ENCODE measurements at regions not wholly inside any gene's neighbourhood (a gene's known extent, or its start where the extent isn't known, plus 50 kb on each side); places are given as distances from the start of the nearest gene placed in this dataset.

DNA sequence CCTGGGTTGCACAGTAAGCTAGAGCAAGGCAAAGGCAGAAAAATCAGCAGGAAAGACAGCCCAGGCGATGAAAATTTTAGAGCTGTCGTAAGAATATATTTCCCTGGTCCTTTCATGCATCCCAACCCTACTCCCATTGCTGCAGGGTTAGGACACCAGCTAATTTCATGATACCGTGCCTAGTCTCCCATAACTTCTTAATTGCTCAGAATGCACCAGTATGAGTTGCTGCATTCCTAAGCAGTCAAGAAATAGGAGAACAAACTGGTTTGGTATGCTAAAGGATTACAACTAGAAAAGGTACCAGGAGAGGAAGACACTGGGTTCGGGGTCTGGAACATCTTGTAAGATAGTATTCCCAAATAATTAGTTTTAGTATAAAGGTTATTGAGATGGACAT lies 269.4 kb upstream of the NRXN1 start:
- H3K27ac ChIP-seq = no peak overlapping the region
- H3K4me3 ChIP-seq = no peak overlapping the region
- no peak overlapping the region for H2AFZ ChIP-seq
- H3K79me2 ChIP-seq (ENCODE audit: low read depth) = no peaks in the 10 kb centered on the region
- no peaks in the 10 kb centered on the region for H3K36me3 ChIP-seq (ENCODE audit: low read depth)
- DNase-seq = no peak
- no peaks in the 10 kb centered on the region for H3K9me3 ChIP-seq (ENCODE audit: insufficient read depth, low read depth)
- H3K9me2 ChIP-seq (ENCODE audit: insufficient read depth) = no peaks in the 10 kb centered on the region; the same call in 1 of the 2 replicates
- CTCF ChIA-PET = no interaction called here
- H3F3A ChIP-seq (ENCODE audit: insufficient read depth, low read depth) = no peaks in the 10 kb centered on the region
- no peak for TF ChIP-seq EZH2 (IDR thresholded peaks at IDR 0.05; ENCODE audit: low read depth)
- TF ChIP-seq, protein P1, sequence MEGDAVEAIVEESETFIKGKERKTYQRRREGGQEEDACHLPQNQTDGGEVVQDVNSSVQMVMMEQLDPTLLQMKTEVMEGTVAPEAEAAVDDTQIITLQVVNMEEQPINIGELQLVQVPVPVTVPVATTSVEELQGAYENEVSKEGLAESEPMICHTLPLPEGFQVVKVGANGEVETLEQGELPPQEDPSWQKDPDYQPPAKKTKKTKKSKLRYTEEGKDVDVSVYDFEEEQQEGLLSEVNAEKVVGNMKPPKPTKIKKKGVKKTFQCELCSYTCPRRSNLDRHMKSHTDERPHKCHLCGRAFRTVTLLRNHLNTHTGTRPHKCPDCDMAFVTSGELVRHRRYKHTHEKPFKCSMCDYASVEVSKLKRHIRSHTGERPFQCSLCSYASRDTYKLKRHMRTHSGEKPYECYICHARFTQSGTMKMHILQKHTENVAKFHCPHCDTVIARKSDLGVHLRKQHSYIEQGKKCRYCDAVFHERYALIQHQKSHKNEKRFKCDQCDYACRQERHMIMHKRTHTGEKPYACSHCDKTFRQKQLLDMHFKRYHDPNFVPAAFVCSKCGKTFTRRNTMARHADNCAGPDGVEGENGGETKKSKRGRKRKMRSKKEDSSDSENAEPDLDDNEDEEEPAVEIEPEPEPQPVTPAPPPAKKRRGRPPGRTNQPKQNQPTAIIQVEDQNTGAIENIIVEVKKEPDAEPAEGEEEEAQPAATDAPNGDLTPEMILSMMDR (conservative IDR thresholded peaks at IDR 0.05) = no peak
- no peaks in the 10 kb centered on the region for H3K4me1 ChIP-seq (replicated peaks; ENCODE audit: insufficient read depth)
- intact Hi-C loops (cut with micrococcal nuclease; ENCODE audit: unreplicated experiment) = no loop called here
- no peak overlapping the region for H3K4me2 ChIP-seq
- no peaks in the 10 kb centered on the region for H3K27me3 ChIP-seq (ENCODE audit: insufficient read depth, low read depth)
- POLR2A ChIA-PET (ENCODE audit: unreplicated experiment) = no interaction called here
- H4K20me1 ChIP-seq (ENCODE audit: insufficient read depth) = no peaks in the 10 kb centered on the region
- no TSS peak for BruUV-seq (replicated peaks)

DNA sequence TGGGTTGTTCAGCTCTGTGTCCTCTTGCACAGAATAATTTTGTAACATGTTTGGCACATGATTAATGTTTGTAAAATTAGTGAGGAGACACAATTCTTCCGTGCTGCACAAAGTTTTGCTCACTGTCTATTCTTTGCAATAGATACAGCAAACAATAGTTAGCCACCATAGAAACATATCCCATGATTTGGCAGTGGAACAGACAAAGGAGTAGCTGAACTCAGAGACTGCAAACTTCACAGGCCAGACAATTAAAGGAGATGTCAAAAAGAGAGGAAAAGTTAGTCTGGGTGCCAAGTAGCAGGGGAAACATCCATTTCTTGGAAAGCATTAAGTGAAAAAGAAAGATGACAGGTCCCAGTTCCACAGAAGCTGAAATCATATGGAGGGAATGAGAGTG lies 267.4 kb upstream of the NRXN1 start:
- H3K4me2 ChIP-seq = no peak overlapping the region
- no peaks in the 10 kb centered on the region; the same call in 1 of the 2 replicates for H3K9me2 ChIP-seq (ENCODE audit: insufficient read depth)
- H3K4me3 ChIP-seq = no peak overlapping the region
- no peak overlapping the region for H3K27ac ChIP-seq
- H3K79me2 ChIP-seq (ENCODE audit: low read depth) = no peaks in the 10 kb centered on the region
- no peaks in the 10 kb centered on the region for H3K9me3 ChIP-seq (ENCODE audit: insufficient read depth, low read depth)
- POLR2A ChIA-PET (ENCODE audit: unreplicated experiment) = no interaction called here
- intact Hi-C loops (cut with micrococcal nuclease; ENCODE audit: unreplicated experiment) = no loop called here
- no peaks in the 10 kb centered on the region for H3K27me3 ChIP-seq (ENCODE audit: insufficient read depth, low read depth)
- H3K4me1 ChIP-seq (replicated peaks; ENCODE audit: insufficient read depth) = no peaks in the 10 kb centered on the region
- CTCF ChIA-PET = no interaction called here
- no peaks in the 10 kb centered on the region for H3K36me3 ChIP-seq (ENCODE audit: low read depth)
- no peaks in the 10 kb centered on the region for H4K20me1 ChIP-seq (ENCODE audit: insufficient read depth)
- no peak overlapping the region for H2AFZ ChIP-seq
- no TSS peak for BruUV-seq (replicated peaks)
- DNase-seq = no peak
- H3F3A ChIP-seq (ENCODE audit: insufficient read depth, low read depth) = no peaks in the 10 kb centered on the region
- TF ChIP-seq, protein P1 (conservative IDR thresholded peaks at IDR 0.05) = no peak
- TF ChIP-seq EZH2 (IDR thresholded peaks at IDR 0.05; ENCODE audit: low read depth) = no peak

DNA sequence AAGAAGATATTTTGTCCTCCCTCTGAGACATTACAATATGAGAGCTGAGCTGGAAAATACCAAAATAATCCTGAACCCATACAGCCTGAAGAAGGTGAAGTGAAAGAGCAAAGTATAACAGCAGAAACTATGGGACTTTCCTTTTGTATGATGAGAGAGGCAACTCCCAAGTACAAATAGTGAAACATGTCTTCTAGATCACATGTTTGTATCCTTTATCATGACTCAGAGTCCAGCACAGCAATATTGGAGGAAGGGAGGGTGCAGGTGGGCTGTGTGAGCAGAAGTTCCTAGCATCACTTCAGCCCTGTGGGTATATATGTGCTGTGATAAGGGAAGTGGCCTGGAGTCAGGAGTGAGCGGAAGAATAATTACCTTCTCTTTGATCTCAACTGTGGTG lies 265.6 kb upstream of the NRXN1 start:
- Histone ChIP-seq H3K9me3 (ENCODE audit: insufficient read depth, low read depth) (no peaks in the 10 kb centered on the region), H3K27ac (no peak overlapping the region), H3K9me2 (ENCODE audit: insufficient read depth) (no peaks in the 10 kb centered on the region), H3K36me3 (ENCODE audit: low read depth) (no peaks in the 10 kb centered on the region), H2AFZ (no peak overlapping the region), H3K4me3 (no peak overlapping the region), H3K4me2 (no peak overlapping the region), H4K20me1 (ENCODE audit: insufficient read depth) (no peaks in the 10 kb centered on the region), H3K4me1 (replicated peaks; ENCODE audit: insufficient read depth) (no peaks in the 10 kb centered on the region), H3K27me3 (ENCODE audit: insufficient read depth, low read depth) (no peaks in the 10 kb centered on the region), H3F3A (ENCODE audit: insufficient read depth, low read depth) (no peaks in the 10 kb centered on the region), H3K79me2 (ENCODE audit: low read depth) (no peaks in the 10 kb centered on the region)
- POLR2A ChIA-PET (ENCODE audit: unreplicated experiment) = no interaction called here
- TF ChIP-seq, protein P1 (conservative IDR thresholded peaks at IDR 0.05) = no peak
- no peak for TF ChIP-seq EZH2 (IDR thresholded peaks at IDR 0.05; ENCODE audit: low read depth)
- DNase-seq = no peak
- intact Hi-C loops (cut with micrococcal nuclease; ENCODE audit: unreplicated experiment) = no loop called here
- CTCF ChIA-PET = no interaction called here
- BruUV-seq (replicated peaks) = no TSS peak

Data from PC-9 (cell line).